Left kidney (tissue), 1 donor: ENCODE measurements at regions not wholly inside any gene's neighbourhood (a gene's known extent, or its start where the extent isn't known, plus 50 kb on each side); places are given as distances from the start of the nearest gene placed in this dataset.
"Not testable (repeated sequence)": the region's sequence is repeated elsewhere in the genome, so short reads cannot be mapped to it uniquely, and the experiment has no call there.

Experiments used
- DNase-seq: peaks from one replicate; pipeline ENCODE4 v3.0.0-alpha.2; 2013

GRCh38 chr6:150683320-150683719 is 83.6 kb downstream of the PLEKHG1 start:
- no peak for DNase-seq

GRCh38 chr6:150684161-150684560 is 84.5 kb downstream of the PLEKHG1 start:
- no peak for DNase-seq

GRCh38 chr6:150684714-150685459 is 85.2 kb downstream of the PLEKHG1 start:
- DNase-seq, result no peak

GRCh38 chr6:150685860-150686259 is 86.2 kb downstream of the PLEKHG1 start:
- DNase-seq, result no peak

- no peak for DNase-seq
Observed at GRCh38 chr6:150686566-150686965, 86.9 kb downstream of the PLEKHG1 start.

GRCh38 chr6:150687508-150687907 is 87.8 kb downstream of the PLEKHG1 start:
- no peak for DNase-seq

GRCh38 chr6:150689900-150690590 is 90.4 kb downstream of the PLEKHG1 start:
- DNase-seq, result no peak

- DNase-seq, result no peak
Observed at GRCh38 chr6:150690681-150691080, 91.0 kb downstream of the PLEKHG1 start.

- DNase-seq, result no peak
Observed at GRCh38 chr6:150691463-150691862, 91.8 kb downstream of the PLEKHG1 start.

- DNase-seq, result no peak
Observed at GRCh38 chr6:150692604-150693003, 92.9 kb downstream of the PLEKHG1 start.

- DNase-seq, result no peak
Observed at GRCh38 chr6:150694889-150695288, 95.2 kb downstream of the PLEKHG1 start.

GRCh38 chr6:150695652-150696051 is 96.0 kb downstream of the PLEKHG1 start:
- DNase-seq, result no peak

GRCh38 chr6:150696190-150696589 is 96.5 kb downstream of the PLEKHG1 start:
- no peak for DNase-seq

GRCh38 chr6:150696918-150697317 is 97.2 kb downstream of the PLEKHG1 start:
- DNase-seq, result not testable (repeated sequence)

- no peak for DNase-seq
Observed at GRCh38 chr6:150697515-150697914, 97.8 kb downstream of the PLEKHG1 start.

- no peak for DNase-seq
Observed at GRCh38 chr6:150698391-150698790, 98.7 kb downstream of the PLEKHG1 start.

GRCh38 chr6:150702675-150703074 is 103.0 kb downstream of the PLEKHG1 start:
- no peak for DNase-seq

GRCh38 chr6:150704447-150705192 is 104.9 kb downstream of the PLEKHG1 start:
- no peak for DNase-seq

GRCh38 chr6:150705392-150705791 is 105.7 kb downstream of the PLEKHG1 start:
- DNase-seq, result no peak

- DNase-seq, result no peak
Observed at GRCh38 chr6:150710236-150710635, 110.6 kb downstream of the PLEKHG1 start.

GRCh38 chr6:150711061-150711460 is 111.4 kb downstream of the PLEKHG1 start:
- no peak for DNase-seq

- no peak for DNase-seq
Observed at GRCh38 chr6:150711584-150712504, 112.2 kb downstream of the PLEKHG1 start.
